ENCODE measurements at regions not wholly inside any gene's neighbourhood (a gene's known extent, or its start where the extent isn't known, plus 50 kb on each side); places are given as distances from the start of the nearest gene placed in this dataset.
"Not testable (repeated sequence)": the region's sequence is repeated elsewhere in the genome, so short reads cannot be mapped to it uniquely, and the experiment has no call there.

GRCh38 chr13:108003626-108004025 is 211.7 kb downstream of the LIG4 start:
- DNase-seq (ENCODE audit: low spot score), result no peak

- no peak for DNase-seq (ENCODE audit: low spot score)
Measured at GRCh38 chr13:108000998-108001397, 214.3 kb downstream of the LIG4 start.

- no peak for DNase-seq (ENCODE audit: low spot score)
Measured at GRCh38 chr13:107999751-108000150, 215.6 kb downstream of the LIG4 start.

GRCh38 chr13:107994137-107994536 is 221.2 kb downstream of the LIG4 start:
- no peak for DNase-seq (ENCODE audit: low spot score)

GRCh38 chr13:107993239-107993949 is 221.9 kb downstream of the LIG4 start:
- DNase-seq (ENCODE audit: low spot score), result no peak

GRCh38 chr13:107992542-107992941 is 222.8 kb downstream of the LIG4 start:
- DNase-seq (ENCODE audit: low spot score), result no peak

GRCh38 chr13:107977071-107977574 is 238.2 kb downstream of the LIG4 start:
- no peak for DNase-seq (ENCODE audit: low spot score)

- no peak for DNase-seq (ENCODE audit: low spot score)
Measured at GRCh38 chr13:107976628-107977027, 238.7 kb downstream of the LIG4 start.

- DNase-seq (ENCODE audit: low spot score), result no peak
Measured at GRCh38 chr13:107974409-107974808, 240.9 kb downstream of the LIG4 start.

GRCh38 chr13:107969546-107969945 is 245.8 kb downstream of the LIG4 start:
- DNase-seq (ENCODE audit: low spot score), result no peak

- DNase-seq (ENCODE audit: low spot score), result no peak
Measured at GRCh38 chr13:107968470-107968869, 246.9 kb downstream of the LIG4 start.

GRCh38 chr13:107964395-107964794 is 250.9 kb downstream of the LIG4 start:
- DNase-seq (ENCODE audit: low spot score), result no peak

GRCh38 chr13:107961849-107962608 is 253.3 kb downstream of the LIG4 start:
- no peak for DNase-seq (ENCODE audit: low spot score)

GRCh38 chr13:107960301-107960700 is 255.0 kb downstream of the LIG4 start:
- DNase-seq (ENCODE audit: low spot score), result peak; percentile 26

- DNase-seq (ENCODE audit: low spot score), result no peak
Measured at GRCh38 chr13:107956889-107957288, 258.4 kb downstream of the LIG4 start.

GRCh38 chr13:107942030-107942617 is 273.2 kb downstream of the LIG4 start:
- no peak for DNase-seq (ENCODE audit: low spot score)

GRCh38 chr13:107941345-107942029 is 273.8 kb downstream of the LIG4 start:
- no peak for DNase-seq (ENCODE audit: low spot score)

GRCh38 chr13:107937848-107938247 is 277.5 kb downstream of the LIG4 start:
- DNase-seq (ENCODE audit: low spot score), result no peak

GRCh38 chr13:107931056-107931455 is 284.3 kb downstream of the LIG4 start:
- no peak for DNase-seq (ENCODE audit: low spot score)

- DNase-seq (ENCODE audit: low spot score), result no peak
Measured at GRCh38 chr13:107928762-107929161, 286.6 kb downstream of the LIG4 start.

GRCh38 chr13:107927557-107927956 is 287.8 kb downstream of the LIG4 start:
- DNase-seq (ENCODE audit: low spot score), result no peak

- DNase-seq (ENCODE audit: low spot score), result not testable (repeated sequence)
Measured at GRCh38 chr13:107926515-107926914, 288.8 kb downstream of the LIG4 start.
